Activated CD8-positive, alpha-beta T cell treated with anti-CD3 and anti-CD28 coated beads for 36 hours (primary cell): ENCODE measurements at regions not wholly inside any gene's neighbourhood (a gene's known extent, or its start where the extent isn't known, plus 50 kb on each side); places are given as distances from the start of the nearest gene placed in this dataset.

Experiments used
- ATAC-seq: fragments of 200-7000 bp; cut with Tn5 transposase; one replicate; pipeline ENCODE4 v1.10.0; 2021; ENCODE audit warnings: mild to moderate bottlenecking, moderate library complexity
- CTCF ChIA-PET: fragments of 350-600 bp; sonication (Branson Sonifier 250); formaldehyde crosslinking; loops from one replicate; lab custom pipeline; 2021; ENCODE audit warnings: antibody characterized with exemption; lab: Charles Lee
- POLR2A ChIA-PET: fragments of 350-600 bp; sonication (Branson Sonifier 250); formaldehyde crosslinking; loops from one replicate; lab custom pipeline; 2021; ENCODE audit warnings: antibody characterized with exemption; lab: Charles Lee
- DNase-seq: peaks from one replicate; pipeline ENCODE4 v3.0.0-alpha.2; 2020
- H3K27ac Mint-ChIP-seq: one replicate; pipeline ENCODE4 v1.8.0; 2021; ENCODE audit warnings: mild to moderate bottlenecking, mixed read lengths
- H3K27me3 Mint-ChIP-seq: one replicate; pipeline ENCODE4 v1.8.0; 2021; ENCODE audit warnings: mixed read lengths
- H3K36me3 Mint-ChIP-seq: one replicate; pipeline ENCODE4 v1.8.0; 2021; ENCODE audit warnings: low read depth, mixed read lengths
- H3K4me1 Mint-ChIP-seq: one replicate; pipeline ENCODE4 v1.8.0; 2021; ENCODE audit warnings: low read depth, mixed read lengths
- H3K4me3 Mint-ChIP-seq: one replicate; pipeline ENCODE4 v1.8.0; 2021; ENCODE audit warnings: mild to moderate bottlenecking, moderate library complexity, mixed read lengths
- H3K9me3 Mint-ChIP-seq: one replicate; pipeline ENCODE4 v1.8.0; 2021; ENCODE audit warnings: mixed read lengths
- intact Hi-C: fragments of 100-400 bp; cut with micrococcal nuclease; formaldehyde crosslinking; loops from one replicate; pipeline ENCODE4 v1.10.0; 2022
- TF ChIP-seq, protein P1 (sequence below): fragments of 200-600 bp; IDR thresholded peaks from one replicate; pipeline ENCODE4 v1.8.0; 2022; ENCODE audit warnings: antibody characterized with exemption, mild to moderate bottlenecking

DNA sequence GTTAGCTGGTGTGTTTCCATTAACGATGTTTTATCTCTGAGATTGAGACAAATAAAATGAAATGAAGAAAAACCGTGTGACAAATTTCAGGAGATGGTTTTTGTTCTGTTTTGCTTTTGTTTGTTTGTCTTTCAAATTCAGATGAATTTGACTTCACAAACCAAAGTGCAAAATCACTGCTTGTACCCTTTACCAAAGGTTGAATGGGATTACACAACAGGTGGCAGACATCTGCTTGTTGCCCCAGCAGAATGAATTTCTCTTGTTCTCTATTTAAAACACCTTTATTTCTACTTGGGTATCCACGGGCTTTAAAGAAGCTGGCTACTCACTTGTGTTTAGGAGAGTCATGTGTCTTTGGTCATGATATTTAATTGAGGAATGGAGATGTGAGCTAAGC lies 239.7 kb upstream of the CLNK start:
- Mint-ChIP-seq H3K4me3 (no peak overlapping the region), H3K9me3 (no peaks in the 10 kb centered on the region), H3K27me3 (no peaks in the 10 kb centered on the region), H3K36me3 (no peaks in the 10 kb centered on the region), H3K27ac (no peak overlapping the region), H3K4me1 (no peaks in the 10 kb centered on the region)
- ChIA-PET POLR2A (no interaction called here), CTCF (no interaction called here)
- TF ChIP-seq, protein P1, sequence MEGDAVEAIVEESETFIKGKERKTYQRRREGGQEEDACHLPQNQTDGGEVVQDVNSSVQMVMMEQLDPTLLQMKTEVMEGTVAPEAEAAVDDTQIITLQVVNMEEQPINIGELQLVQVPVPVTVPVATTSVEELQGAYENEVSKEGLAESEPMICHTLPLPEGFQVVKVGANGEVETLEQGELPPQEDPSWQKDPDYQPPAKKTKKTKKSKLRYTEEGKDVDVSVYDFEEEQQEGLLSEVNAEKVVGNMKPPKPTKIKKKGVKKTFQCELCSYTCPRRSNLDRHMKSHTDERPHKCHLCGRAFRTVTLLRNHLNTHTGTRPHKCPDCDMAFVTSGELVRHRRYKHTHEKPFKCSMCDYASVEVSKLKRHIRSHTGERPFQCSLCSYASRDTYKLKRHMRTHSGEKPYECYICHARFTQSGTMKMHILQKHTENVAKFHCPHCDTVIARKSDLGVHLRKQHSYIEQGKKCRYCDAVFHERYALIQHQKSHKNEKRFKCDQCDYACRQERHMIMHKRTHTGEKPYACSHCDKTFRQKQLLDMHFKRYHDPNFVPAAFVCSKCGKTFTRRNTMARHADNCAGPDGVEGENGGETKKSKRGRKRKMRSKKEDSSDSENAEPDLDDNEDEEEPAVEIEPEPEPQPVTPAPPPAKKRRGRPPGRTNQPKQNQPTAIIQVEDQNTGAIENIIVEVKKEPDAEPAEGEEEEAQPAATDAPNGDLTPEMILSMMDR: no peak
- ATAC-seq: no peak
- intact Hi-C loops: no loop called here
- no peak for DNase-seq

DNA sequence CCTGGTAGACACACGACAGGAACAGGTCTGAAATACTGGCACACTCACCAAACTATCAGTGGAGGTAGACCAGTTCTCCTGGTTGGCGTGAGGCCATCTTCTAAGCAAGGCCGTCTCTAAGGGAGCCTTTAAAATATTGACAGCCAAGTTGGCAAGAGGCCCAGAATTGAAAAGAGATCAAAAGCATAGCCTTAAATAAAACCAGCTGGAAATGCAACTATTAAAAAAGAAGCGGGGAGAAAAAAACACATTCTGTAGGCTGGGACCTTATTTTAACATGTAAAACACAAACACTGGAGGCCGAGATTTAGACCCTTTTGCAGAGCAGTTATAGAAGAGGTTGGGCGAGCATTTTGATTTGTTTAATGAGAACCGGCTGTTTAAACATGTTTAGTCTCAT lies 233.0 kb upstream of the CLNK start:
- no peak overlapping the region for H3K4me3 Mint-ChIP-seq
- TF ChIP-seq, protein P1: no peak
- intact Hi-C loops: no loop called here
- H3K4me1 Mint-ChIP-seq: no peaks in the 10 kb centered on the region
- ATAC-seq (no peak), DNase-seq (no peak)
- CTCF ChIA-PET: no interaction called here
- H3K27me3 Mint-ChIP-seq: peaks cover 5% of the 10 kb centered on the region
- no peak overlapping the region for H3K27ac Mint-ChIP-seq
- POLR2A ChIA-PET: no interaction called here
- H3K9me3 Mint-ChIP-seq: no peaks in the 10 kb centered on the region
- no peaks in the 10 kb centered on the region for H3K36me3 Mint-ChIP-seq

GRCh38 chr4:10898072-10898471 lies 213.5 kb upstream of the CLNK start:
- ChIA-PET CTCF (interaction anchor here (1.1 kb wide), 1 partner anchor 19 kb away, joined by 3 read pairs; no protein-coding TSS in a partner anchor), POLR2A (no interaction called here)
- no peaks in the 10 kb centered on the region for H3K36me3 Mint-ChIP-seq
- intact Hi-C loops: no loop called here
- H3K27me3 Mint-ChIP-seq: no peaks in the 10 kb centered on the region
- no peaks in the 10 kb centered on the region for H3K4me1 Mint-ChIP-seq
- no peak for DNase-seq
- H3K27ac Mint-ChIP-seq: no peak overlapping the region
- ATAC-seq: no peak
- no peak overlapping the region for H3K4me3 Mint-ChIP-seq
- TF ChIP-seq, protein P1: no peak
- H3K9me3 Mint-ChIP-seq: no peaks in the 10 kb centered on the region

- Mint-ChIP-seq H3K4me3 (no peak overlapping the region), H3K9me3 (no peaks in the 10 kb centered on the region), H3K4me1 (no peaks in the 10 kb centered on the region), H3K27ac (no peak overlapping the region), H3K27me3 (no peaks in the 10 kb centered on the region), H3K36me3 (no peaks in the 10 kb centered on the region)
- DNase-seq (no peak), ATAC-seq (no peak)
- TF ChIP-seq, protein P1: no peak
- intact Hi-C loops: no loop called here
- CTCF ChIA-PET: no interaction called here
- POLR2A ChIA-PET: no interaction called here
Measured at GRCh38 chr4:10897076-10897475, 212.5 kb upstream of the CLNK start.

- H3K27me3 Mint-ChIP-seq: no peaks in the 10 kb centered on the region
- no peak for ATAC-seq
- H3K36me3 Mint-ChIP-seq: no peaks in the 10 kb centered on the region
- no peaks in the 10 kb centered on the region for H3K9me3 Mint-ChIP-seq
- no peaks in the 10 kb centered on the region for H3K4me1 Mint-ChIP-seq
- DNase-seq: peak; percentile 4
- CTCF ChIA-PET: interaction anchor here (1.2 kb wide), 1 partner anchor 9 kb away, joined by 3 read pairs; no protein-coding TSS in a partner anchor
- no peak overlapping the region for H3K27ac Mint-ChIP-seq
- TF ChIP-seq, protein P1: no peak
- POLR2A ChIA-PET: interaction anchor here (0.5 kb wide), 1 partner anchor 786 kb away, joined by 3 read pairs; no protein-coding TSS in a partner anchor
- intact Hi-C loops: no loop called here
- H3K4me3 Mint-ChIP-seq: no peak overlapping the region
Measured at GRCh38 chr4:10893395-10893794, 208.8 kb upstream of the CLNK start.
